ENCODE measurements at regions not wholly inside any gene's neighbourhood (a gene's known extent, or its start where the extent isn't known, plus 50 kb on each side); places are given as distances from the start of the nearest gene placed in this dataset.

DNA sequence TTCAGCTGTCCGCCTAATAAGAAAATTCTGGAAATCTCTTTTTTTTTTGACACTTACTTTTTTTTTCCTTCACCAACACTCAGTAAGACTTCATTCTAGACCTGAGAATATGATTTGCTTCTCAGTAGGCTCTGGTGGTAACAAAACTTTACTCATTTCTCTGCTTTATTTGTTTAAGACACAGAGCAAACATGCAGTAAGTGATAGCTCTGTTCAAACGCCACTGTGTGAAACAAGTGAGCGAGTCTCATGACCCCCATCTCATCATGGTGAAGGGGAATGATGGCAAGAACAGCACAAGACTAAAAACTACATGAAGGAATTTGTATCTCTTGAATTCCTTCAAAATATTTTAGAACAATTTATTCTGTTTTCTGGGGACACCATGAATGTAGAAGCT lies 541.6 kb upstream of the POU3F2 start:
- H3K27ac ChIP-seq (ENCODE audit: low read depth, low read length, poor library complexity, severe bottlenecking): no peak overlapping the region
- TF ChIP-seq EZH2 (IDR thresholded peaks at IDR 0.05; ENCODE audit: borderline replicate concordance, low read depth, low read length, poor library complexity, severe bottlenecking): no peak
- TF ChIP-seq, protein P1, sequence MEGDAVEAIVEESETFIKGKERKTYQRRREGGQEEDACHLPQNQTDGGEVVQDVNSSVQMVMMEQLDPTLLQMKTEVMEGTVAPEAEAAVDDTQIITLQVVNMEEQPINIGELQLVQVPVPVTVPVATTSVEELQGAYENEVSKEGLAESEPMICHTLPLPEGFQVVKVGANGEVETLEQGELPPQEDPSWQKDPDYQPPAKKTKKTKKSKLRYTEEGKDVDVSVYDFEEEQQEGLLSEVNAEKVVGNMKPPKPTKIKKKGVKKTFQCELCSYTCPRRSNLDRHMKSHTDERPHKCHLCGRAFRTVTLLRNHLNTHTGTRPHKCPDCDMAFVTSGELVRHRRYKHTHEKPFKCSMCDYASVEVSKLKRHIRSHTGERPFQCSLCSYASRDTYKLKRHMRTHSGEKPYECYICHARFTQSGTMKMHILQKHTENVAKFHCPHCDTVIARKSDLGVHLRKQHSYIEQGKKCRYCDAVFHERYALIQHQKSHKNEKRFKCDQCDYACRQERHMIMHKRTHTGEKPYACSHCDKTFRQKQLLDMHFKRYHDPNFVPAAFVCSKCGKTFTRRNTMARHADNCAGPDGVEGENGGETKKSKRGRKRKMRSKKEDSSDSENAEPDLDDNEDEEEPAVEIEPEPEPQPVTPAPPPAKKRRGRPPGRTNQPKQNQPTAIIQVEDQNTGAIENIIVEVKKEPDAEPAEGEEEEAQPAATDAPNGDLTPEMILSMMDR (conservative IDR thresholded peaks at IDR 0.05; ENCODE audit: low read depth, low read length): no peak
- DNase-seq (ENCODE audit: low spot score): no peak
- H3K27me3 ChIP-seq (replicated peaks; ENCODE audit: insufficient read depth, low read depth, low read length, poor library complexity): no peaks in the 10 kb centered on the region
- no peaks in the 10 kb centered on the region for H3K36me3 ChIP-seq (ENCODE audit: insufficient read depth, low read length, poor library complexity, severe bottlenecking)
- BruUV-seq (replicated peaks): no TSS peak
- no peaks in the 10 kb centered on the region for H3K4me1 ChIP-seq (ENCODE audit: insufficient read depth, low read length, poor library complexity, severe bottlenecking)
- CTCF ChIA-PET: no interaction called here
- no peaks in the 10 kb centered on the region for H3K9me3 ChIP-seq (ENCODE audit: low read depth, low read length, poor library complexity, severe bottlenecking)
- intact Hi-C loops (cut with micrococcal nuclease; ENCODE audit: unreplicated experiment): no loop called here
- H3K4me3 ChIP-seq (ENCODE audit: low read depth, low read length, poor library complexity, severe bottlenecking): no peak overlapping the region
- POLR2A ChIA-PET (ENCODE audit: low non-redundant PET): no interaction called here

DNA sequence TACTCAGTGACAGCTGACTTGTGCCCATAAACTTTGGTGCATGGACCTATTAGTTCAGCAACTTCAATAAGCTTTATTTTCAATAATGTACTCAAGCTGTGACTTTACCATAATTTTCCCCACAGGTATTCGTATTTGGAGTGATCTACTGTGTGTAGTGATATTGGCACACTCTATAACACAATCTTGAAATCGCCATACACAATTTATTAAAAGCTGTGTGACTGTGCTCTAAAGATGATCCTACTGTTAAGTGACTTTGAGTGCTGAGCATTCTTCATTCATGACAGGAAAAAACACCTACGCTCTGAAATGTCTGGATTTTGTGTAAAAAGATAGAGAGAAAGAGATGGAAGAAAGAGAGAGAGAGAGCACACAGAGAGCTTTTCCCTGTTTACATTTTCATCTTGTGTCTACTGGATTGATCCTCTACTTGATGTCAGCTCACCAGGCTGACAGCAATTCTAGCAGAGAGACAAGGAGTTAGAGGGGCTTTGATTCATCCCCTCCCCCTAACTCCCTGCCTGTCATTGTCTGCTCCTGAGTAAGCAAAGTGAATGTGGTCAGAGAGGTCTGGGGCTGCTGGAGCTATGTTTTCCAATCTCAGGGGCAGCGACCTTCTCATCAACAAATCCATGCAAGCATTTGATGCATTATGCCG lies 538.7 kb upstream of the POU3F2 start:
- no peaks in the 10 kb centered on the region for H3K4me1 ChIP-seq (ENCODE audit: insufficient read depth, low read length, poor library complexity, severe bottlenecking)
- ChIA-PET POLR2A (ENCODE audit: low non-redundant PET) (no interaction called here), CTCF (no interaction called here)
- no peak for DNase-seq (ENCODE audit: low spot score)
- intact Hi-C loops (cut with micrococcal nuclease; ENCODE audit: unreplicated experiment): no loop called here
- no TSS peak for BruUV-seq (replicated peaks)
- H3K4me3 ChIP-seq (ENCODE audit: low read depth, low read length, poor library complexity, severe bottlenecking): no peak overlapping the region
- H3K27ac ChIP-seq (ENCODE audit: low read depth, low read length, poor library complexity, severe bottlenecking): no peak overlapping the region
- no peaks in the 10 kb centered on the region for H3K9me3 ChIP-seq (ENCODE audit: low read depth, low read length, poor library complexity, severe bottlenecking)
- TF ChIP-seq, protein P1 (conservative IDR thresholded peaks at IDR 0.05; ENCODE audit: low read depth, low read length): no peak
- TF ChIP-seq EZH2 (IDR thresholded peaks at IDR 0.05; ENCODE audit: borderline replicate concordance, low read depth, low read length, poor library complexity, severe bottlenecking): no peak
- no peaks in the 10 kb centered on the region for H3K36me3 ChIP-seq (ENCODE audit: insufficient read depth, low read length, poor library complexity, severe bottlenecking)
- no peaks in the 10 kb centered on the region for H3K27me3 ChIP-seq (replicated peaks; ENCODE audit: insufficient read depth, low read depth, low read length, poor library complexity)

DNA sequence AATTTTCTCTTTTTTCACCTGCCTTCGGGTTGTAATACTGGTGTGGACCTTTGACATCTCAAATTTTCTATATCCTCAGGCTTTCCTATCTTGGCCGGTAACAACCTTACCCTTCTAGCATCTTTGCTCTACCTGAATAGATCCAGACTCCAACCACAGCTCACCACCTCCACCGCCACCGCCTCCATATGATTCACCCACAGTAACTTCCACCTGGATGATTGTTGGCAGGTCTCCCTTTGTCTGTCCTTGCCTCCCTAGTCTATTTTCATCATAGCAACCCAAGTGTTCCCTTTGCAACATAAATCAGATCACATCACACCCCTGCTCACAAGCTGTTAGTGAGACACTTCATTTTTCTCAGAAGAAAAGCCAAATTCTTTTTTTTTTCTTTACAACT lies 525.8 kb upstream of the POU3F2 start:
- Histone ChIP-seq H3K9me3 (ENCODE audit: low read depth, low read length, poor library complexity, severe bottlenecking) (no peaks in the 10 kb centered on the region), H3K4me3 (ENCODE audit: low read depth, low read length, poor library complexity, severe bottlenecking) (no peak overlapping the region), H3K4me1 (ENCODE audit: insufficient read depth, low read length, poor library complexity, severe bottlenecking) (no peaks in the 10 kb centered on the region), H3K27ac (ENCODE audit: low read depth, low read length, poor library complexity, severe bottlenecking) (no peak overlapping the region), H3K27me3 (replicated peaks; ENCODE audit: insufficient read depth, low read depth, low read length, poor library complexity) (no peaks in the 10 kb centered on the region), H3K36me3 (ENCODE audit: insufficient read depth, low read length, poor library complexity, severe bottlenecking) (no peaks in the 10 kb centered on the region)
- no peak for TF ChIP-seq EZH2 (IDR thresholded peaks at IDR 0.05; ENCODE audit: borderline replicate concordance, low read depth, low read length, poor library complexity, severe bottlenecking)
- TF ChIP-seq, protein P1 (conservative IDR thresholded peaks at IDR 0.05; ENCODE audit: low read depth, low read length): no peak
- ChIA-PET CTCF (no interaction called here), POLR2A (ENCODE audit: low non-redundant PET) (no interaction called here)
- intact Hi-C loops (cut with micrococcal nuclease; ENCODE audit: unreplicated experiment): no loop called here
- BruUV-seq (replicated peaks): no TSS peak
- no peak for DNase-seq (ENCODE audit: low spot score)
